MCF 10A (cell line): ENCODE measurements at regions not wholly inside any gene's neighbourhood (a gene's known extent, or its start where the extent isn't known, plus 50 kb on each side); places are given as distances from the start of the nearest gene placed in this dataset.

Experiments
- BruUV-seq: library from RNA; stranded (reverse); fragments of 400-500 nt; replicated peaks from 2 replicates; lab custom pipeline; 2021; lab: Mats Ljungman, UMichigan
- CTCF ChIA-PET: fragments of 300-600 bp; sonication (Branson Sonifier 250); formaldehyde crosslinking; extraction: SDS; loops from one replicate; lab custom pipeline; 2021; ENCODE audit warnings: antibody characterized with exemption, inconsistent platforms; lab: Yijun Ruan, JAX
- POLR2A ChIA-PET: fragments of 300-600, 350-650 bp; sonication (Branson Sonifier 250); formaldehyde crosslinking; extraction: SDS; loops from one replicate; lab custom pipeline; 2020; ENCODE audit warnings: antibody characterized with exemption, inconsistent platforms; lab: Yijun Ruan, JAX
- DNase-seq: peaks from one replicate; pipeline ENCODE4 v3.0.0-alpha.2; 2018; ENCODE audit not compliant: unreplicated experiment
- H3K27ac Mint-ChIP-seq: one replicate; pipeline ENCODE4 v1.8.0; 2022; ENCODE audit warnings: mild to moderate bottlenecking, low read depth, mixed read lengths; ENCODE audit not compliant: unreplicated experiment
- H3K27me3 Mint-ChIP-seq: one replicate; pipeline ENCODE4 v1.8.0; 2022; ENCODE audit warnings: mixed read lengths; ENCODE audit not compliant: insufficient read depth, unreplicated experiment
- H3K36me3 Mint-ChIP-seq: one replicate; pipeline ENCODE4 v1.8.0; 2022; ENCODE audit warnings: mild to moderate bottlenecking, moderate library complexity, mixed read lengths; ENCODE audit not compliant: insufficient read depth, unreplicated experiment
- H3K4me1 Mint-ChIP-seq: one replicate; pipeline ENCODE4 v1.8.0; 2022; ENCODE audit warnings: mixed read lengths; ENCODE audit not compliant: insufficient read depth, unreplicated experiment
- H3K4me3 Mint-ChIP-seq: one replicate; pipeline ENCODE4 v1.8.0; 2022; ENCODE audit warnings: mild to moderate bottlenecking, moderate library complexity, mixed read lengths; ENCODE audit not compliant: unreplicated experiment
- H3K9me3 Mint-ChIP-seq: one replicate; pipeline ENCODE4 v1.8.0; 2022; ENCODE audit warnings: mixed read lengths; ENCODE audit not compliant: unreplicated experiment
- CTCF ChIP-seq: fragments of 200-600 bp; IDR thresholded peaks from one replicate; pipeline ENCODE4 v1.8.0; 2022; ENCODE audit warnings: antibody characterized with exemption, mild to moderate bottlenecking; ENCODE audit not compliant: unreplicated experiment
- intact Hi-C: fragments of 100-400 bp; cut with micrococcal nuclease; formaldehyde crosslinking; loops from 2 replicates; pipeline ENCODE4 v1.14.1; 2022

DNA sequence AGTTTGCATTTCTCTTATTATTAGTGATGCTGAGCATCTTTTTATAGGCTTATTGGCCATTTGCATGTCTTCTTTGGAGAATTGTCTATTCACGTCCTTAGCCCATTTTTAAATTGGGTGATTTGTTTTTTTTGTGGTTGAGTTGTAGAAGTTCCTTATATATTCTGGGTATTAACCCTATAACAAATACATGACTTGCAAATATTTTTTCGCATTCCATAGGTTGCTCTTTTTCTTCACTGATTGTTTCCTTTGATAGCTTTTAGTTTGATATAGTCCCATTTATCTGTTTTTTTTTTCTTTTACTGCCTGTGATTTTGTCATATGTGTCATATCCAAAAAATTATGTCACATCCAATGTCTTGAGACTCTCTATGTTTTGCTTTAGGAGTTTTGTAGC is 243.6 kb downstream of the GPD2 start:
- CTCF ChIA-PET: no interaction called here

GRCh38 chr2:156680266-156680665 is 244.1 kb downstream of the GPD2 start:
- POLR2A ChIA-PET: no interaction called here
- no peaks in the 10 kb centered on the region for H3K4me1 Mint-ChIP-seq
- BruUV-seq: no TSS peak

More for the DNA sequence above, 243.6 kb downstream of the GPD2 start:
- Mint-ChIP-seq H3K9me3 (no peaks in the 10 kb centered on the region), H3K4me1 (no peaks in the 10 kb centered on the region), H3K4me3 (no peak overlapping the region), H3K27me3 (no peaks in the 10 kb centered on the region), H3K27ac (no peak overlapping the region), H3K36me3 (peaks cover 6% of the 10 kb centered on the region)
- TF ChIP-seq CTCF: no peak
- intact Hi-C loops: no loop called here
- no TSS peak for BruUV-seq
- POLR2A ChIA-PET: no interaction called here
- no peak for DNase-seq

GRCh38 chr2:156687126-156687525 is 250.9 kb downstream of the GPD2 start:
- intact Hi-C loops: no loop called here
- peaks cover 10% of the 10 kb centered on the region for H3K36me3 Mint-ChIP-seq

More at GRCh38 chr2:156680266-156680665, 244.1 kb downstream of the GPD2 start:
- no peak for TF ChIP-seq CTCF
- intact Hi-C loops: no loop called here
- CTCF ChIA-PET: interaction anchor here (0.6 kb wide), 1 partner anchor 43 kb away, joined by 4 read pairs; no protein-coding TSS in a partner anchor
- Mint-ChIP-seq H3K27me3 (no peaks in the 10 kb centered on the region), H3K4me3 (no peak overlapping the region), H3K27ac (no peak overlapping the region), H3K36me3 (peaks cover 6% of the 10 kb centered on the region), H3K9me3 (no peaks in the 10 kb centered on the region)
- no peak for DNase-seq

DNA sequence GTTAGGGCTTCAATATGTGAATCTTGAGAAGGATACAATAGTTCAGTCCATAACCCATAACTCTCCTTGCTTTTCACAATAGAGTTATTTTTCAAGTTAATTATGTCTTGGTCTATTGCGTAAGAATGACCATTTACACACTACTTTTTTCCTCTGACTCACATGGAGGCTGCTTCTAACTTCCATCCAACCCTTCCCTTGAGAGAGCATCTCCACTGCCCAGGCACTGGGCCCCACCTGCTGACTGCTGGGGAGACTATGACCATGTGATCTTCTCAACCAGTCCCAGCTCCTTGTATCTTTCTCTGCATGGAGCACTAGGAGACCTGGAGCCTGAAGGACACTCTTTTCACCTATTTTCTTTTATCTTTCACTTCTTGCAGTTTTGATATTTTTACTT is 251.5 kb downstream of the GPD2 start:
- H3K4me3 Mint-ChIP-seq: no peak overlapping the region
- H3K9me3 Mint-ChIP-seq: no peaks in the 10 kb centered on the region
- no peaks in the 10 kb centered on the region for H3K27me3 Mint-ChIP-seq
- peaks cover 6% of the 10 kb centered on the region for H3K4me1 Mint-ChIP-seq
- H3K36me3 Mint-ChIP-seq: peaks cover 10% of the 10 kb centered on the region
- ChIA-PET POLR2A (no interaction called here), CTCF (interaction anchor here (0.7 kb wide), 1 partner anchor 595 kb away, joined by 4 read pairs; no protein-coding TSS in a partner anchor)
- no peak for TF ChIP-seq CTCF
- peak; percentile 60 for DNase-seq
- intact Hi-C loops: no loop called here
- BruUV-seq: no TSS peak
- no peak overlapping the region for H3K27ac Mint-ChIP-seq

More at GRCh38 chr2:156687126-156687525, 250.9 kb downstream of the GPD2 start:
- Mint-ChIP-seq H3K27me3 (no peaks in the 10 kb centered on the region), H3K4me1 (peaks cover 6% of the 10 kb centered on the region), H3K4me3 (no peak overlapping the region), H3K27ac (no peak overlapping the region), H3K9me3 (no peaks in the 10 kb centered on the region)
- CTCF ChIA-PET: interaction anchor here (0.7 kb wide), 1 partner anchor 596 kb away, joined by 4 read pairs; no protein-coding TSS in a partner anchor
- DNase-seq: no peak
- TF ChIP-seq CTCF: no peak
- no TSS peak for BruUV-seq
- POLR2A ChIA-PET: no interaction called here
